H1 (cell line): ENCODE measurements at regions not wholly inside any gene's neighbourhood (a gene's known extent, or its start where the extent isn't known, plus 50 kb on each side); places are given as distances from the start of the nearest gene placed in this dataset.

Source experiments
- CTCF ChIA-PET: fragments of 300-600 bp; sonication (Branson Sonifier 250); formaldehyde crosslinking; loops from one replicate; lab custom pipeline; 2021; ENCODE audit not compliant: partially characterized antibody; lab: Charles Lee
- POLR2A ChIA-PET: fragments of 300-600 bp; sonication (Branson Sonifier 250); formaldehyde crosslinking; loops from one replicate; lab custom pipeline; 2021; ENCODE audit warnings: inconsistent platforms; ENCODE audit not compliant: partially characterized antibody; lab: Charles Lee
- DNase-seq, 2 experiments: peaks; one replicate each; pipeline versions ENCODE4 v3.0.0 to v3.0.0-alpha.2; 2010 to 2022; ENCODE audit warnings: low spot score in 2 of 2, low read depth in 1 of 2, mixed read lengths in 1 of 2
- FAIRE-seq: peaks from 2 replicates; lab custom pipeline; 2011; peaks lifted over from hg19 to GRCh38; lab: Jason Lieb, UNC
- H2AFZ ChIP-seq: 2 replicates; pipeline ENCODE4 v1.8.1; 2012; ENCODE audit warnings: low read length, inconsistent platforms
- H2AK5ac ChIP-seq: 2 replicates; pipeline ENCODE4 v1.6.1; 2013; ENCODE audit warnings: low read depth, low read length
- H2BK120ac ChIP-seq: replicated peaks from 2 replicates; pipeline ENCODE3; 2013; ENCODE audit warnings: low read depth, low read length, inconsistent platforms
- H2BK12ac ChIP-seq: 2 replicates; pipeline ENCODE4 v1.6.1; 2013; ENCODE audit warnings: low read depth, low read length
- H2BK15ac ChIP-seq: 2 replicates; pipeline ENCODE4 v1.6.1; 2013; ENCODE audit warnings: low read length
- H2BK20ac ChIP-seq: 2 replicates; pipeline ENCODE4 v1.6.1; 2013; ENCODE audit warnings: low read length
- H2BK5ac ChIP-seq: 2 replicates; pipeline ENCODE4 v1.6.1; 2013; ENCODE audit warnings: low read depth, low read length
- H3K14ac ChIP-seq: 2 replicates; pipeline ENCODE4 v1.6.1; 2013; ENCODE audit warnings: inconsistent platforms; ENCODE audit not compliant: insufficient read length
- H3K18ac ChIP-seq: 2 replicates; pipeline ENCODE4 v1.6.1; 2013; ENCODE audit warnings: low read length; ENCODE audit errors: extremely low read depth
- H3K23ac ChIP-seq: 2 replicates; pipeline ENCODE4 v1.6.1; 2013; ENCODE audit warnings: inconsistent platforms; ENCODE audit not compliant: insufficient read length
- H3K23me2 ChIP-seq: 2 replicates; pipeline ENCODE4 v1.6.1; 2013; ENCODE audit warnings: low read depth, low read length
- H3K27ac ChIP-seq: 2 replicates; pipeline ENCODE4 v1.6.1; 2011; ENCODE audit warnings: low read depth, low read length, inconsistent platforms
- H3K27me3 ChIP-seq, 4 experiments: replicated peaks in 1 of 4; 1 replicate in 1 of 4; 2 replicates in 3 of 4; pipeline versions ENCODE4 v1.6.1 to v1.8.1; 2011 to 2013; ENCODE audit warnings: low read length in 3 of 4, mild to moderate bottlenecking in 3 of 4, inconsistent platforms in 2 of 4, mixed read lengths in 2 of 4, moderate library complexity in 1 of 4; ENCODE audit not compliant: control insufficient read depth in 3 of 4, insufficient read depth in 3 of 4; ENCODE audit errors: extremely low read depth in 1 of 4
- H3K36me3 ChIP-seq, 4 experiments: 2 replicates each; pipeline versions ENCODE4 v1.6.1 to v1.8.1; 2011 to 2013; ENCODE audit warnings: mild to moderate bottlenecking in 4 of 4, low read length in 3 of 4, moderate library complexity in 2 of 4, control low read depth in 1 of 4, inconsistent platforms in 1 of 4; ENCODE audit not compliant: insufficient read depth in 4 of 4, control insufficient read depth in 2 of 4
- H3K4ac ChIP-seq: replicated peaks from 2 replicates; pipeline ENCODE3; 2013; ENCODE audit warnings: low read length, low read depth, mixed read lengths, inconsistent platforms; ENCODE audit not compliant: insufficient read length
- H3K4me1 ChIP-seq, 4 experiments: replicated peaks in 1 of 4; 1 replicate in 1 of 4; 2 replicates in 3 of 4; pipeline versions ENCODE4 v1.6.1 to v1.8.1; 2011 to 2013; ENCODE audit warnings: low read length in 3 of 4, inconsistent platforms in 2 of 4, mixed read lengths in 1 of 4; ENCODE audit not compliant: insufficient read depth in 4 of 4, control insufficient read depth in 3 of 4
- H3K4me2 ChIP-seq, 2 experiments: 2 replicates each; pipeline versions ENCODE4 v1.6.1 to v1.8.1; 2011 to 2013; ENCODE audit warnings: low read depth in 2 of 2, low read length in 2 of 2, control low read depth in 1 of 2, inconsistent platforms in 1 of 2, mild to moderate bottlenecking in 1 of 2; ENCODE audit not compliant: insufficient read depth in 1 of 2
- H3K4me3 ChIP-seq, 4 experiments: fragments of 200-600, 300-600 bp in 1 of 4; sonication (generic), shearing (Covaris generic), sonication (Bioruptor Twin) in 1 of 4; 2 replicates each; pipeline versions ENCODE4 v1.5.1 to v1.8.1; 2011 to 2016; ENCODE audit warnings: low read length in 4 of 4, low read depth in 3 of 4, control low read depth in 2 of 4, inconsistent platforms in 2 of 4, mild to moderate bottlenecking in 2 of 4, mixed read lengths in 1 of 4, moderate library complexity in 1 of 4; ENCODE audit not compliant: insufficient read depth in 2 of 4; ENCODE audit errors: extremely low read depth in 1 of 4
- H3K56ac ChIP-seq: replicated peaks from 2 replicates; pipeline ENCODE3; 2013; ENCODE audit warnings: low read depth, mild to moderate bottlenecking, mixed read lengths, low read length, inconsistent platforms; ENCODE audit not compliant: insufficient read length
- H3K79me1 ChIP-seq: 2 replicates; pipeline ENCODE4 v1.6.1; 2013; ENCODE audit warnings: low read depth, low read length, control low read depth
- H3K79me2 ChIP-seq, 2 experiments: 2 replicates each; pipeline versions ENCODE4 v1.6.1 to v1.8.1; 2012 to 2013; ENCODE audit warnings: low read length in 2 of 2, mild to moderate bottlenecking in 2 of 2, inconsistent platforms in 1 of 2; ENCODE audit not compliant: insufficient read depth in 2 of 2, control insufficient read depth in 1 of 2
- H3K9ac ChIP-seq, 4 experiments: replicated peaks in 1 of 4; 1 replicate in 1 of 4; 2 replicates in 3 of 4; pipeline versions ENCODE4 v1.6.1 to v1.8.1; 2011 to 2013; ENCODE audit warnings: low read depth in 3 of 4, low read length in 3 of 4, control low read depth in 2 of 4, mild to moderate bottlenecking in 2 of 4, moderate library complexity in 2 of 4, inconsistent platforms in 1 of 4; ENCODE audit errors: extremely low read depth in 1 of 4
- H3K9me3 ChIP-seq, 2 experiments: 2 replicates each; pipeline versions ENCODE4 v1.6.1 to v1.8.1; 2012 to 2013; ENCODE audit warnings: mild to moderate bottlenecking in 2 of 2, moderate library complexity in 2 of 2, control low read depth in 1 of 2, inconsistent platforms in 1 of 2, low read depth in 1 of 2, low read length in 1 of 2, mixed read lengths in 1 of 2; ENCODE audit not compliant: insufficient read depth in 2 of 2
- H4K20me1 ChIP-seq, 2 experiments: replicated peaks in 1 of 2; 2 replicates each; pipeline versions ENCODE3 to v1.8.1; 2011 to 2013; ENCODE audit warnings: inconsistent platforms in 2 of 2, low read length in 2 of 2, mild to moderate bottlenecking in 1 of 2; ENCODE audit not compliant: insufficient read depth in 2 of 2, control insufficient read depth in 1 of 2
- H4K5ac ChIP-seq: 2 replicates; pipeline ENCODE4 v1.6.1; 2013; ENCODE audit warnings: low read length, low read depth, mixed read lengths, inconsistent platforms; ENCODE audit not compliant: insufficient read length
- H4K8ac ChIP-seq: 2 replicates; pipeline ENCODE4 v1.8.0; 2013; ENCODE audit warnings: mild to moderate bottlenecking, moderate library complexity, low read length, inconsistent platforms; ENCODE audit not compliant: insufficient read depth; ENCODE audit errors: extremely low read depth
- H4K91ac ChIP-seq: replicated peaks from 2 replicates; pipeline ENCODE3; 2013; ENCODE audit warnings: low read length, mixed read lengths, inconsistent platforms; ENCODE audit not compliant: insufficient read length
- EGR1 ChIP-seq: IDR thresholded peaks from 2 replicates; pipeline ENCODE4 v1.6.1; 2011; ENCODE audit warnings: low read depth, low read length, borderline replicate concordance
- PHF8 ChIP-seq: fragments of 200-600 bp; sonication (generic); conservative IDR thresholded peaks from 2 replicates; pipeline ENCODE4 v1.7.1; 2012; ENCODE audit warnings: low read depth, mild to moderate bottlenecking, inconsistent platforms, low read length, moderate library complexity
- RBBP5 ChIP-seq: IDR thresholded peaks from 2 replicates; pipeline ENCODE4 v1.7.1; 2012; ENCODE audit warnings: low read depth, mild to moderate bottlenecking, inconsistent platforms, low read length, moderate library complexity, borderline replicate concordance
- RXRA ChIP-seq: IDR thresholded peaks from 2 replicates; pipeline ENCODE4 v1.6.1; 2011; ENCODE audit warnings: low read depth, mild to moderate bottlenecking, low read length, moderate library complexity; ENCODE audit not compliant: insufficient read depth
- SAP30 ChIP-seq: fragments of 300-600 bp; sonication (generic); IDR thresholded peaks from 2 replicates; pipeline ENCODE4 v1.7.1; 2012; ENCODE audit warnings: low read length, moderate library complexity, mild to moderate bottlenecking, inconsistent platforms; ENCODE audit not compliant: insufficient read depth, insufficient replicate concordance
- WGBS, 2 experiments: shearing (Covaris generic) in 1 of 2; methylation state at CpG; one replicate each; pipeline versions ENCODE4 v1.1.6 to v1.1.7; 2013 to 2015; ENCODE audit warnings: low lambda C conversion rate in 2 of 2, mixed read lengths in 2 of 2, inconsistent platforms in 1 of 2, low coverage in 1 of 2, missing lambda C conversion rate in 1 of 2; ENCODE audit not compliant: insufficient replicate concordance in 2 of 2, insufficient coverage in 1 of 2, insufficient read length in 1 of 2; ENCODE audit errors: extremely low coverage in 1 of 2, missing lambda C conversion rate in 1 of 2; 5-methylcytosine and 5-hydroxymethylcytosine counted together
- TF ChIP-seq, protein P1 (sequence below): IDR thresholded peaks from 2 replicates; pipeline ENCODE4 v1.6.1; 2012; ENCODE audit warnings: low read length, inconsistent platforms

DNA sequence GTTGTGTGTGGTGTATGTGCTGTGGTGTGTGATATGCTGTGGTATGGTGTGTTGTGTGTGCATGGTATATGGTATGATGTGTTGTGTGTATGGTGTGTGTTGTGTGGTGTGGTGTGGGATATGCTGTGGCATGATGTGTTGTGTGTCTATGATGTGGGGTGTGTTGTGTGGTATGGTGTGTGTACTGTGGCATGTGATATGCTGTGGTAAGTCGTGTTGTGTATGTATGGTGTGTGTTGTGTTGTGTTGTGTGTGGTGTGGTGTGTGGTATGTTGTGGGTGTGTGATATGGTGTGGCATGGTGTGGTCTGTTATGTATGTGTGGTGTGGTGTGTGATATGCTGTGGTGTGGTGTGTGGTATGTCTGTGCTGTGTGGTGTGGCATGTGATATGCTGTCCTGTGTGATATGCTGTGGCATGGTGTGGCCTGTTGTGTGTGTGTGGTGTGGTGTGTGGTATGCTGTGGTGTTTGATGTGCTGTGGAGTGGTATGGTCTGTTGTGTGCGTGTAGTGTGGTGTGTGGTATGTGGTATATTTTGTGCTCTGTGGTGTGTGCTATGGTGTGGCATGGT is 318.0 kb downstream of the PTPRU start:
- peaks cover 0 to 6% of the 10 kb centered on the region in 2 experiments for H4K20me1 ChIP-seq
- peak overlapping the region; percentile 82 for H3K56ac ChIP-seq
- H3K4me2 ChIP-seq, result no peak overlapping the region
- TF ChIP-seq RXRA (no peak), PHF8 (no peak), EGR1 (no peak), RBBP5 (no peak), SAP30 (no peak)
- TF ChIP-seq, protein P1, sequence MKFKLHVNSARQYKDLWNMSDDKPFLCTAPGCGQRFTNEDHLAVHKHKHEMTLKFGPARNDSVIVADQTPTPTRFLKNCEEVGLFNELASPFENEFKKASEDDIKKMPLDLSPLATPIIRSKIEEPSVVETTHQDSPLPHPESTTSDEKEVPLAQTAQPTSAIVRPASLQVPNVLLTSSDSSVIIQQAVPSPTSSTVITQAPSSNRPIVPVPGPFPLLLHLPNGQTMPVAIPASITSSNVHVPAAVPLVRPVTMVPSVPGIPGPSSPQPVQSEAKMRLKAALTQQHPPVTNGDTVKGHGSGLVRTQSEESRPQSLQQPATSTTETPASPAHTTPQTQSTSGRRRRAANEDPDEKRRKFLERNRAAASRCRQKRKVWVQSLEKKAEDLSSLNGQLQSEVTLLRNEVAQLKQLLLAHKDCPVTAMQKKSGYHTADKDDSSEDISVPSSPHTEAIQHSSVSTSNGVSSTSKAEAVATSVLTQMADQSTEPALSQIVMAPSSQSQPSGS, result no peak
- TF ChIP-seq, all 59 proteins: peak for 0
- Histone ChIP-seq H2AK5ac (peak overlapping the region; percentile 95), H3K14ac (peak overlapping the region; percentile 93), H2BK12ac (peak overlapping the region; percentile 94), H3K27ac (no peak overlapping the region), H3K4me3 (no peak overlapping the region), H3K27me3 (no peaks in the 10 kb centered on the region), H2AFZ (no peak overlapping the region), H2BK20ac (peak overlapping the region; percentile 24), H2BK120ac (no peak overlapping the region), H3K79me2 (no peaks in the 10 kb centered on the region; a peak in 1 of 4 replicates), H3K23me2 (peaks cover 10% of the 10 kb centered on the region), H3K4me1 (peaks cover 0 to 7% (median 2%) of the 10 kb centered on the region in 4 experiments; a peak in 5 of 7 replicates), H2BK5ac (0 out of 2 replicates have a peak overlapping the region, but pooled peaks have one; percentile 49), H3K23ac (no peak overlapping the region), H3K18ac (no peak overlapping the region), H2BK15ac (0 out of 2 replicates have a peak overlapping the region, but pooled peaks have one; percentile 48), H4K8ac (no peak overlapping the region), H4K91ac (peak overlapping the region; percentile 81), H3K9me3 (no peaks in the 10 kb centered on the region), H3K4ac (peak overlapping the region; percentile 53), H3K79me1 (no peaks in the 10 kb centered on the region), H3K9ac (no peak overlapping the region; a peak in 1 of 7 replicates), H4K5ac (no peak overlapping the region), H3K36me3 (no peaks in the 10 kb centered on the region)
- no peak for FAIRE-seq
- ChIA-PET POLR2A (no interaction called here), CTCF (no interaction called here)
- no peak for DNase-seq
- 88 to 100% methylated on average over 1 to 2 of the region's 2 CpGs for WGBS, 2 experiments
